RPMI8226 (cell line): ENCODE measurements at regions not wholly inside any gene's neighbourhood (a gene's known extent, or its start where the extent isn't known, plus 50 kb on each side); places are given as distances from the start of the nearest gene placed in this dataset.

ENCODE experiments used
- DNase-seq: peaks from one replicate; pipeline ENCODE4 v3.0.0-alpha.2; 2015

- DNase-seq = no peak
These were observed 75.7 kb upstream of the ANO1 start for GRCh38 chr11:70002433-70002832.

GRCh38 chr11:70005107-70005818 lies 72.9 kb upstream of the ANO1 start:
- no peak for DNase-seq

- no peak for DNase-seq
These were observed 70.3 kb upstream of the ANO1 start for GRCh38 chr11:70007796-70008195.

GRCh38 chr11:70010774-70011173 lies 67.3 kb upstream of the ANO1 start:
- no peak for DNase-seq

GRCh38 chr11:70012134-70012733 lies 65.9 kb upstream of the ANO1 start:
- DNase-seq = no peak

- DNase-seq = no peak
These were observed 63.8 kb upstream of the ANO1 start for GRCh38 chr11:70014291-70014690.

- no peak for DNase-seq
These were observed 61.3 kb upstream of the ANO1 start for GRCh38 chr11:70016666-70017367.

GRCh38 chr11:70018816-70019215 lies 59.3 kb upstream of the ANO1 start:
- no peak for DNase-seq

- no peak for DNase-seq
These were observed 58.5 kb upstream of the ANO1 start for GRCh38 chr11:70019576-70020011.

- DNase-seq = no peak
These were observed 57.5 kb upstream of the ANO1 start for GRCh38 chr11:70020336-70021214.

GRCh38 chr11:70021586-70021985 lies 56.5 kb upstream of the ANO1 start:
- DNase-seq = no peak

GRCh38 chr11:70024036-70024772 lies 53.9 kb upstream of the ANO1 start:
- DNase-seq = no peak

GRCh38 chr11:70024773-70025045 lies 53.4 kb upstream of the ANO1 start:
- no peak for DNase-seq

- DNase-seq = no peak
These were observed 52.8 kb upstream of the ANO1 start for GRCh38 chr11:70025308-70025707.

- DNase-seq = no peak
These were observed 52.1 kb upstream of the ANO1 start for GRCh38 chr11:70026012-70026411.

- DNase-seq = no peak
These were observed 51.4 kb upstream of the ANO1 start for GRCh38 chr11:70026726-70027125.

GRCh38 chr11:70027451-70027850 lies 50.7 kb upstream of the ANO1 start:
- no peak for DNase-seq

- DNase-seq = no peak
These were observed 49.8 kb upstream of the ANO1 start for GRCh38 chr11:70028147-70028855.
